Upper lobe of left lung (tissue), 6 donors: ENCODE measurements at regions not wholly inside any gene's neighbourhood (a gene's known extent, or its start where the extent isn't known, plus 50 kb on each side); places are given as distances from the start of the nearest gene placed in this dataset.

ENCODE experiments used
- ATAC-seq, 2 donors: fragments of 200-7000 bp; cut with Tn5 transposase; one replicate each; pipeline ENCODE4 v1.9.1; 2022; ENCODE audit warnings: mild to moderate bottlenecking in 2 of 2, moderate library complexity in 2 of 2; ENCODE audit not compliant: low FRiP score in 2 of 2
- DNase-seq, 2 donors: peaks; one replicate each; pipeline ENCODE4 v3.0.0-alpha.2; 2019 to 2020
- H3K27ac ChIP-seq, 4 donors: fragments of 200-600 bp; sonication (generic); one replicate each; pipeline ENCODE4 v1.5.1; 2016 to 2019
- H3K27me3 ChIP-seq, 4 donors: fragments of 200-600 bp; sonication (generic); one replicate each; pipeline ENCODE4 v1.5.1; 2017 to 2019
- H3K36me3 ChIP-seq, 4 donors: fragments of 200-600 bp; sonication (generic); one replicate each; pipeline ENCODE4 v1.5.1; 2016 to 2019
- H3K4me1 ChIP-seq, 4 donors: fragments of 200-600 bp; sonication (generic); one replicate each; pipeline ENCODE4 v1.5.1; 2018 to 2019
- H3K4me3 ChIP-seq, 4 donors: fragments of 200-600 bp; sonication (generic); one replicate each; pipeline ENCODE4 v1.5.1; 2017 to 2019; ENCODE audit warnings: mild to moderate bottlenecking in 2 of 4, moderate library complexity in 1 of 4
- H3K9me3 ChIP-seq, 4 donors: fragments of 200-600 bp; sonication (generic); one replicate each; pipeline ENCODE4 v1.5.1; 2018 to 2019
- CTCF ChIP-seq, 6 experiments: fragments of 450-650 bp in 4 of 6; fragments of 200-600 bp in 2 of 6; sonication (generic) in 2 of 6; IDR thresholded peaks; one replicate each; pipeline ENCODE4 v1.5.1; 2016 to 2019; ENCODE audit warnings: antibody characterized with exemption in 6 of 6
- EP300 ChIP-seq, 4 donors: sonication (generic); formaldehyde crosslinking; IDR thresholded peaks; one replicate each; pipeline ENCODE4 v1.5.1; 2017; ENCODE audit warnings: antibody characterized with exemption in 4 of 4, control low read depth in 2 of 4
- POLR2A ChIP-seq, 4 donors: fragments of 450-650 bp; IDR thresholded peaks; one replicate each; pipeline ENCODE4 v1.5.1; 2016 to 2017; ENCODE audit warnings: antibody characterized with exemption in 4 of 4, mild to moderate bottlenecking in 2 of 4
- POLR2AphosphoS5 ChIP-seq, 2 donors: sonication (generic); formaldehyde crosslinking; IDR thresholded peaks; one replicate each; pipeline ENCODE4 v1.5.1; 2017; ENCODE audit warnings: antibody characterized with exemption in 2 of 2
- WGBS, 2 donors: methylation state at CpG; one replicate each; pipeline ENCODE4 v1.1.5; 2017 to 2018; 5-methylcytosine and 5-hydroxymethylcytosine counted together
- donor health status: DM: no; HTN: no; CAD: no; lungs with moderate emphysema.
- donor health status: DM: no; HTN: yes; CAD: no; lungs with severe emphysema.

GRCh38 chr12:58539295-58539694 is 381.0 kb downstream of the LRIG3 start:
- Histone ChIP-seq H3K4me3 (no peak overlapping the region), H3K27me3 (no peaks in the 10 kb centered on the region), H3K4me1 (no peaks in the 10 kb centered on the region), H3K36me3 (no peaks in the 10 kb centered on the region), H3K9me3 (no peaks in the 10 kb centered on the region), H3K27ac (no peak overlapping the region)
- TF ChIP-seq EP300 (IDR thresholded peaks at IDR 0.05) (no peak), CTCF (IDR thresholded peaks at IDR 0.05) (no peak)
- ATAC-seq, result no peak
- no peak for DNase-seq
- WGBS, 2 donors, result 74 to 76% methylated on average over 4 of the region's 4 CpGs

- DNase-seq, result peak in 1 of 2 donors; percentile 48
- no peak overlapping the region for H3K27ac ChIP-seq
- H3K9me3 ChIP-seq, result no peaks in the 10 kb centered on the region
- H3K36me3 ChIP-seq, result no peaks in the 10 kb centered on the region
- no peak overlapping the region for H3K4me3 ChIP-seq
- no peaks in the 10 kb centered on the region for H3K4me1 ChIP-seq
- peak; percentile 69 to 95 for ATAC-seq
- WGBS, 2 donors, result 30 to 33% methylated on average over 8 of the region's 8 CpGs
- TF ChIP-seq EP300 (IDR thresholded peaks at IDR 0.05), result no peak
- no peak for TF ChIP-seq POLR2AphosphoS5 (IDR thresholded peaks at IDR 0.05)
- TF ChIP-seq POLR2A (IDR thresholded peaks at IDR 0.05), result no peak
- peak in 5 of 6 experiments; percentile 28 to 58 (median 39) for TF ChIP-seq CTCF (IDR thresholded peaks at IDR 0.05)
- H3K27me3 ChIP-seq, result no peaks in the 10 kb centered on the region
Measured at GRCh38 chr12:58540480-58541299, 379.6 kb downstream of the LRIG3 start.

- Histone ChIP-seq H3K4me3 (no peak overlapping the region), H3K27ac (no peak overlapping the region), H3K36me3 (no peaks in the 10 kb centered on the region), H3K27me3 (no peaks in the 10 kb centered on the region), H3K9me3 (no peaks in the 10 kb centered on the region), H3K4me1 (no peaks in the 10 kb centered on the region)
- TF ChIP-seq CTCF (IDR thresholded peaks at IDR 0.05) (no peak), POLR2AphosphoS5 (IDR thresholded peaks at IDR 0.05) (no peak), POLR2A (IDR thresholded peaks at IDR 0.05) (no peak), EP300 (IDR thresholded peaks at IDR 0.05) (no peak)
- 84 to 93% methylated on average over 3 of the region's 3 CpGs for WGBS, 2 donors
- ATAC-seq, result no peak
- no peak for DNase-seq
Measured at GRCh38 chr12:58541300-58541690, 379.0 kb downstream of the LRIG3 start.

- no peaks in the 10 kb centered on the region for H3K4me1 ChIP-seq
- ATAC-seq, result no peak
- no peaks in the 10 kb centered on the region for H3K36me3 ChIP-seq
- no peak overlapping the region for H3K27ac ChIP-seq
- TF ChIP-seq EP300 (IDR thresholded peaks at IDR 0.05), result no peak
- TF ChIP-seq CTCF (IDR thresholded peaks at IDR 0.05), result no peak
- no peak for TF ChIP-seq POLR2A (IDR thresholded peaks at IDR 0.05)
- TF ChIP-seq POLR2AphosphoS5 (IDR thresholded peaks at IDR 0.05), result no peak
- H3K4me3 ChIP-seq, result no peak overlapping the region
- no peaks in the 10 kb centered on the region for H3K27me3 ChIP-seq
- DNase-seq, result no peak
- no peaks in the 10 kb centered on the region for H3K9me3 ChIP-seq
- WGBS, 2 donors, result 56 to 67% methylated on average over 1 of the region's 1 CpG
Measured at GRCh38 chr12:58544281-58544680, 376.0 kb downstream of the LRIG3 start.

GRCh38 chr12:58547217-58547616 is 373.1 kb downstream of the LRIG3 start:
- no peak overlapping the region for H3K27ac ChIP-seq
- TF ChIP-seq POLR2A (IDR thresholded peaks at IDR 0.05) (no peak), EP300 (IDR thresholded peaks at IDR 0.05) (no peak), POLR2AphosphoS5 (IDR thresholded peaks at IDR 0.05) (no peak), CTCF (IDR thresholded peaks at IDR 0.05) (no peak)
- DNase-seq, result no peak
- H3K4me3 ChIP-seq, result no peak overlapping the region
- no peaks in the 10 kb centered on the region for H3K9me3 ChIP-seq
- no peak for ATAC-seq
- H3K27me3 ChIP-seq, result no peaks in the 10 kb centered on the region
- no peaks in the 10 kb centered on the region for H3K36me3 ChIP-seq
- no peaks in the 10 kb centered on the region for H3K4me1 ChIP-seq
